ENCODE measurements at regions not wholly inside any gene's neighbourhood (a gene's known extent, or its start where the extent isn't known, plus 50 kb on each side); places are given as distances from the start of the nearest gene placed in this dataset.
"Not testable (repeated sequence)": the region's sequence is repeated elsewhere in the genome, so short reads cannot be mapped to it uniquely, and the experiment has no call there.

GRCh38 chr13:44868397-44868796 is 120.9 kb downstream of the NUFIP1 start:
- DNase-seq (ENCODE audit: extremely low spot score, unreplicated experiment): no peak
- TF ChIP-seq CTCF (IDR thresholded peaks at IDR 0.05): no peak
- peaks cover 4% of the 10 kb centered on the region for H3K36me3 Mint-ChIP-seq (ENCODE audit: unreplicated experiment)
- no peak overlapping the region for H3K4me3 Mint-ChIP-seq (ENCODE audit: unreplicated experiment)
- H3K9me3 Mint-ChIP-seq (ENCODE audit: unreplicated experiment): no peaks in the 10 kb centered on the region
- H3K4me1 Mint-ChIP-seq (ENCODE audit: unreplicated experiment): peaks cover 2% of the 10 kb centered on the region
- no peak overlapping the region for H3K27ac Mint-ChIP-seq (ENCODE audit: unreplicated experiment)
- H3K27me3 Mint-ChIP-seq (ENCODE audit: unreplicated experiment): no peaks in the 10 kb centered on the region

GRCh38 chr13:44867825-44868224 is 121.4 kb downstream of the NUFIP1 start:
- H3K27ac Mint-ChIP-seq (ENCODE audit: unreplicated experiment): no peak overlapping the region
- no peak for DNase-seq (ENCODE audit: extremely low spot score, unreplicated experiment)
- H3K27me3 Mint-ChIP-seq (ENCODE audit: unreplicated experiment): no peaks in the 10 kb centered on the region
- no peak overlapping the region for H3K4me3 Mint-ChIP-seq (ENCODE audit: unreplicated experiment)
- TF ChIP-seq CTCF (IDR thresholded peaks at IDR 0.05): no peak
- peaks cover 4% of the 10 kb centered on the region for H3K36me3 Mint-ChIP-seq (ENCODE audit: unreplicated experiment)
- peaks cover 2% of the 10 kb centered on the region for H3K4me1 Mint-ChIP-seq (ENCODE audit: unreplicated experiment)
- H3K9me3 Mint-ChIP-seq (ENCODE audit: unreplicated experiment): no peaks in the 10 kb centered on the region

GRCh38 chr13:44866411-44866911 is 122.8 kb downstream of the NUFIP1 start:
- H3K36me3 Mint-ChIP-seq (ENCODE audit: unreplicated experiment): peaks cover 4% of the 10 kb centered on the region
- no peak for TF ChIP-seq CTCF (IDR thresholded peaks at IDR 0.05)

GRCh38 chr13:44865722-44866410 is 123.4 kb downstream of the NUFIP1 start:
- H3K9me3 Mint-ChIP-seq (ENCODE audit: unreplicated experiment): no peaks in the 10 kb centered on the region
- H3K27ac Mint-ChIP-seq (ENCODE audit: unreplicated experiment): no peak overlapping the region
- no peaks in the 10 kb centered on the region for H3K27me3 Mint-ChIP-seq (ENCODE audit: unreplicated experiment)
- H3K4me1 Mint-ChIP-seq (ENCODE audit: unreplicated experiment): no peaks in the 10 kb centered on the region
- H3K4me3 Mint-ChIP-seq (ENCODE audit: unreplicated experiment): no peak overlapping the region
- peaks cover 4% of the 10 kb centered on the region for H3K36me3 Mint-ChIP-seq (ENCODE audit: unreplicated experiment)
- no peak for DNase-seq (ENCODE audit: extremely low spot score, unreplicated experiment)
- TF ChIP-seq CTCF (IDR thresholded peaks at IDR 0.05): no peak

More at GRCh38 chr13:44866411-44866911, 122.8 kb downstream of the NUFIP1 start:
- Mint-ChIP-seq H3K4me1 (ENCODE audit: unreplicated experiment) (no peaks in the 10 kb centered on the region), H3K27me3 (ENCODE audit: unreplicated experiment) (no peaks in the 10 kb centered on the region), H3K4me3 (ENCODE audit: unreplicated experiment) (no peak overlapping the region), H3K9me3 (ENCODE audit: unreplicated experiment) (no peaks in the 10 kb centered on the region), H3K27ac (ENCODE audit: unreplicated experiment) (no peak overlapping the region)
- DNase-seq (ENCODE audit: extremely low spot score, unreplicated experiment): no peak

- H3K9me3 Mint-ChIP-seq (ENCODE audit: unreplicated experiment); H3K27me3 Mint-ChIP-seq (ENCODE audit: unreplicated experiment); H3K4me1 Mint-ChIP-seq (ENCODE audit: unreplicated experiment): not testable (repeated sequence)
These were observed 125.6 kb downstream of the NUFIP1 start for GRCh38 chr13:44863641-44864040.

More at GRCh38 chr13:44863641-44864040, 125.6 kb downstream of the NUFIP1 start:
- not testable (repeated sequence) for H3K4me3 Mint-ChIP-seq (ENCODE audit: unreplicated experiment); H3K27ac Mint-ChIP-seq (ENCODE audit: unreplicated experiment); H3K36me3 Mint-ChIP-seq (ENCODE audit: unreplicated experiment); DNase-seq (ENCODE audit: extremely low spot score, unreplicated experiment)

All from osteocyte (in vitro differentiated cells).